SK-N-SH (cell line): ENCODE measurements at regions not wholly inside any gene's neighbourhood (a gene's known extent, or its start where the extent isn't known, plus 50 kb on each side); places are given as distances from the start of the nearest gene placed in this dataset.

Experiments used
- CTCF ChIA-PET: fragments of 300-600, 350-600 bp; formaldehyde crosslinking; extraction: SDS; loops from one replicate; lab custom pipeline; 2021; lab: Yijun Ruan, JAX
- POLR2A ChIA-PET: fragments of 350-600 bp; sonication (Branson Sonifier 250); formaldehyde crosslinking; extraction: SDS; loops from one replicate; lab custom pipeline; 2020; ENCODE audit warnings: antibody characterized with exemption, inconsistent platforms; lab: Yijun Ruan, JAX
- DNase-seq: peaks from one replicate; pipeline ENCODE4 v3.0.0; 2012
- H2AFZ ChIP-seq: fragments of 200-600 bp; sonication (generic); 2 replicates; pipeline ENCODE4 v1.8.1; 2016; ENCODE audit warnings: antibody characterized with exemption, mild to moderate bottlenecking, low read depth
- H3F3A ChIP-seq: fragments of 200-600 bp; sonication (generic); replicated peaks from 2 replicates; pipeline ENCODE3; 2016; ENCODE audit warnings: antibody characterized with exemption, mild to moderate bottlenecking; ENCODE audit not compliant: insufficient read depth
- H3K27ac ChIP-seq, 2 experiments: fragments of 200-500 bp in 1 of 2; fragments of 200-600 bp in 1 of 2; sonication (Bioruptor generic) in 1 of 2; sonication (generic), shearing (Covaris generic) in 1 of 2; 2 replicates each; pipeline versions ENCODE4 v1.5.1 to v1.6.1; 2014 to 2016; ENCODE audit warnings: low read depth in 2 of 2, inconsistent platforms in 1 of 2, low read length in 1 of 2, mild to moderate bottlenecking in 1 of 2, mixed read lengths in 1 of 2
- H3K27me3 ChIP-seq: fragments of 200-600 bp; sonication (generic), shearing (Covaris generic); 2 replicates; pipeline ENCODE4 v1.6.1; 2016; ENCODE audit warnings: mixed run types; ENCODE audit not compliant: insufficient read depth
- H3K36me3 ChIP-seq, 2 experiments: fragments of 200-500 bp in 1 of 2; fragments of 200-600 bp in 1 of 2; sonication (Bioruptor generic) in 1 of 2; sonication (generic) in 1 of 2; replicated peaks in 1 of 2; 2 replicates each; pipeline versions ENCODE3 to v1.5.1; 2014 to 2016; ENCODE audit warnings: low read length in 1 of 2, mild to moderate bottlenecking in 1 of 2; ENCODE audit not compliant: insufficient read depth in 2 of 2, control insufficient read depth in 1 of 2
- H3K4me1 ChIP-seq, 2 experiments: fragments of 200-500 bp in 1 of 2; fragments of 200-600 bp in 1 of 2; sonication (Bioruptor generic) in 1 of 2; sonication (generic), shearing (Covaris generic) in 1 of 2; 2 replicates each; pipeline versions ENCODE4 v1.5.1 to v1.6.1; 2014 to 2016; ENCODE audit warnings: low read depth in 1 of 2, low read length in 1 of 2, mixed run types in 1 of 2; ENCODE audit not compliant: insufficient read depth in 2 of 2, control insufficient read depth in 1 of 2
- H3K4me2 ChIP-seq: fragments of 200-600 bp; sonication (generic), shearing (Covaris generic); 2 replicates; pipeline ENCODE4 v1.6.1; 2017; ENCODE audit warnings: mixed run types
- H3K4me3 ChIP-seq, 2 experiments: fragments of 200-500 bp in 1 of 2; fragments of 200-600 bp in 1 of 2; sonication (Bioruptor generic) in 1 of 2; sonication (generic), shearing (Covaris generic) in 1 of 2; 2 replicates each; pipeline versions ENCODE4 v1.5.1 to v1.8.1; 2014 to 2016; ENCODE audit warnings: low read depth in 2 of 2, inconsistent platforms in 1 of 2, low read length in 1 of 2, mild to moderate bottlenecking in 1 of 2, mixed read lengths in 1 of 2, moderate library complexity in 1 of 2
- H3K79me2 ChIP-seq: fragments of 200-600 bp; sonication (generic); 2 replicates; pipeline ENCODE4 v1.8.1; 2017; ENCODE audit warnings: mild to moderate bottlenecking; ENCODE audit not compliant: insufficient read depth
- H3K9ac ChIP-seq: fragments of 200-600 bp; sonication (generic); 2 replicates; pipeline ENCODE4 v1.6.1; 2017; ENCODE audit warnings: mixed run types
- H3K9me2 ChIP-seq: fragments of 200-600 bp; sonication (generic); 2 replicates; pipeline ENCODE4 v1.6.1; 2017; ENCODE audit warnings: mixed run types
- H3K9me3 ChIP-seq: fragments of 200-600 bp; sonication (generic); 2 replicates; pipeline ENCODE4 v1.6.1; 2017; ENCODE audit warnings: mixed run types, mild to moderate bottlenecking, moderate library complexity
- H4K20me1 ChIP-seq: fragments of 200-600 bp; sonication (generic); 2 replicates; pipeline ENCODE4 v1.6.1; 2017; ENCODE audit warnings: mild to moderate bottlenecking, mixed run types; ENCODE audit not compliant: insufficient read depth
- EP300 ChIP-seq, 2 experiments: IDR thresholded peaks; 2 replicates each; pipeline versions ENCODE4 v1.4.0 to v1.6.1; 2012; ENCODE audit warnings: borderline replicate concordance in 1 of 2, low read depth in 1 of 2, low read length in 1 of 2
- EZH2phosphoT487 ChIP-seq: fragments of 200-600 bp; sonication (generic); IDR thresholded peaks from 2 replicates; pipeline ENCODE4 v1.6.1; 2017; ENCODE audit warnings: low read depth, mixed run types, mild to moderate bottlenecking, antibody characterized with exemption, moderate library complexity, borderline replicate concordance
- FOSL2 ChIP-seq: IDR thresholded peaks from 2 replicates; pipeline ENCODE4 v1.4.0; 2012; ENCODE audit warnings: low read depth, mild to moderate bottlenecking, moderate library complexity, borderline replicate concordance
- FOXJ3 ChIP-seq: sonication (generic); formaldehyde crosslinking; IDR thresholded peaks from 2 replicates; pipeline ENCODE4 v1.5.1; 2020; ENCODE audit warnings: mild to moderate bottlenecking, missing genetic modification reagents
- GABPA ChIP-seq: IDR thresholded peaks from 2 replicates; pipeline ENCODE4 v1.4.0; 2012; ENCODE audit warnings: low read depth, mild to moderate bottlenecking
- GATA2 ChIP-seq: sonication (generic); formaldehyde crosslinking; IDR thresholded peaks from 2 replicates; pipeline ENCODE4 v1.5.0; 2020; ENCODE audit warnings: mild to moderate bottlenecking, missing genetic modification reagents
- MEF2A ChIP-seq: IDR thresholded peaks from 2 replicates; pipeline ENCODE4 v1.4.0; 2012; ENCODE audit warnings: low read depth, borderline replicate concordance
- NFIC ChIP-seq: IDR thresholded peaks from 2 replicates; pipeline ENCODE4 v1.4.0; 2012; ENCODE audit warnings: borderline replicate concordance
- PBX3 ChIP-seq: IDR thresholded peaks from 2 replicates; pipeline ENCODE4; 2012
- POLR2AphosphoS5 ChIP-seq: IDR thresholded peaks from 2 replicates; pipeline ENCODE4 v1.6.1; 2012; ENCODE audit warnings: low read depth, low read length
- RAD21 ChIP-seq: IDR thresholded peaks from 2 replicates; pipeline ENCODE4 v1.6.1; 2012; ENCODE audit warnings: mild to moderate bottlenecking, low read length
- RXRA ChIP-seq: IDR thresholded peaks from 2 replicates; pipeline ENCODE4 v1.4.0; 2012; ENCODE audit warnings: low read depth, mild to moderate bottlenecking, borderline replicate concordance
- SIN3A ChIP-seq: IDR thresholded peaks from 2 replicates; pipeline ENCODE4 v1.6.1; 2012; ENCODE audit warnings: low read depth, mild to moderate bottlenecking, low read length, moderate library complexity, borderline replicate concordance
- SMC3 ChIP-seq: IDR thresholded peaks from 2 replicates; pipeline ENCODE4 v1.6.1; 2012; ENCODE audit warnings: low read depth, low read length, improper control_type of control experiment
- TEAD4 ChIP-seq: IDR thresholded peaks from 2 replicates; pipeline ENCODE4 v1.4.0; 2012; ENCODE audit warnings: mild to moderate bottlenecking, borderline replicate concordance; ENCODE audit not compliant: insufficient read depth
- whole genome bisulfite sequencing: methylation state at CpG from one replicate; pipeline ENCODE4 v1.1.6; 2017; ENCODE audit warnings: low lambda C conversion rate; 5-methylcytosine and 5-hydroxymethylcytosine counted together
- TF ChIP-seq, protein P1 (sequence below): IDR thresholded peaks from 2 replicates; pipeline ENCODE4 v1.4.0; 2012; ENCODE audit warnings: low read depth
- TF ChIP-seq, protein P2 (sequence below): IDR thresholded peaks from 2 replicates; pipeline ENCODE4 v1.4.0; 2012; ENCODE audit warnings: low read depth, borderline replicate concordance
- TF ChIP-seq, protein P3 (sequence below): fragments of 150-350 bp; IDR thresholded peaks from 2 replicates; pipeline ENCODE4 v1.6.1; 2016; ENCODE audit warnings: mild to moderate bottlenecking, low read depth, low read length

DNA sequence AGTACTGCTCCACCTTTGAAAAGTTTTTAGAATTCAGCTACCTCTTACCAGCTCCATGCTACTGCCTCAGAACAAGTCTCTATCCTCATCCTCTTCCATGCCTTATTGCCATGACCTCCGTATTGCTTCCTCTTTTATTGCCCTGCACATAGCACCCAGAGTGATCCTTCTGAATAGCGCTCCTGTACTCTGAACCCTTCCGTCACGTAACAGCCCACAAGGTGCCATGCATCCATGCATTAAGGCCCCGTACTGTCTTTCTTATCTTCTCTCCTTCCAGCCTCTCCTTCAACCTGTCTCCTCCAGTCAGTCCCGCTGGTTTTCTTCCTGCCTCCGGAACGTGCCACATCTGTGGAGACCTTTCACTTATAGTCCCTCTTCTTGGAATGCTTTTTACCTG is 273.3 kb upstream of the SEMA6A start:
- CTCF ChIA-PET, result interaction anchor here (0.6 kb wide), 1 partner anchor 887 kb away, joined by 3 read pairs; no protein-coding TSS in a partner anchor
- Histone ChIP-seq H3F3A (no peaks in the 10 kb centered on the region), H3K9me2 (no peaks in the 10 kb centered on the region), H3K27me3 (no peaks in the 10 kb centered on the region), H4K20me1 (no peaks in the 10 kb centered on the region), H2AFZ (no peak overlapping the region), H3K9me3 (no peaks in the 10 kb centered on the region), H3K4me3 (no peak overlapping the region)
- TF ChIP-seq RXRA (no peak), PBX3 (no peak), MEF2A (no peak), POLR2AphosphoS5 (no peak), SMC3 (no peak), SIN3A (no peak), EP300 (IDR thresholded peaks at IDR 0.05; ENCODE audit: borderline replicate concordance in 1 of 2, low read depth in 1 of 2, low read length in 1 of 2) (no peak), NFIC (no peak), EZH2phosphoT487 (no peak), FOSL2 (no peak), RAD21 (no peak), GABPA (no peak), TEAD4 (no peak), GATA2 (CRISPR knock-in tag) (no peak), FOXJ3 (CRISPR knock-in tag) (no peak)
- TF ChIP-seq, protein P1, sequence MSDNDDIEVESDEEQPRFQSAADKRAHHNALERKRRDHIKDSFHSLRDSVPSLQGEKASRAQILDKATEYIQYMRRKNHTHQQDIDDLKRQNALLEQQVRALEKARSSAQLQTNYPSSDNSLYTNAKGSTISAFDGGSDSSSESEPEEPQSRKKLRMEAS, result no peak
- TF ChIP-seq, protein P2, sequence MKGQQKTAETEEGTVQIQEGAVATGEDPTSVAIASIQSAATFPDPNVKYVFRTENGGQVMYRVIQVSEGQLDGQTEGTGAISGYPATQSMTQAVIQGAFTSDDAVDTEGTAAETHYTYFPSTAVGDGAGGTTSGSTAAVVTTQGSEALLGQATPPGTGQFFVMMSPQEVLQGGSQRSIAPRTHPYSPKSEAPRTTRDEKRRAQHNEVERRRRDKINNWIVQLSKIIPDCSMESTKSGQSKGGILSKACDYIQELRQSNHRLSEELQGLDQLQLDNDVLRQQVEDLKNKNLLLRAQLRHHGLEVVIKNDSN, result no peak
- TF ChIP-seq, protein P3, sequence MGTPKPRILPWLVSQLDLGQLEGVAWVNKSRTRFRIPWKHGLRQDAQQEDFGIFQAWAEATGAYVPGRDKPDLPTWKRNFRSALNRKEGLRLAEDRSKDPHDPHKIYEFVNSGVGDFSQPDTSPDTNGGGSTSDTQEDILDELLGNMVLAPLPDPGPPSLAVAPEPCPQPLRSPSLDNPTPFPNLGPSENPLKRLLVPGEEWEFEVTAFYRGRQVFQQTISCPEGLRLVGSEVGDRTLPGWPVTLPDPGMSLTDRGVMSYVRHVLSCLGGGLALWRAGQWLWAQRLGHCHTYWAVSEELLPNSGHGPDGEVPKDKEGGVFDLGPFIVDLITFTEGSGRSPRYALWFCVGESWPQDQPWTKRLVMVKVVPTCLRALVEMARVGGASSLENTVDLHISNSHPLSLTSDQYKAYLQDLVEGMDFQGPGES, result no peak
- TF ChIP-seq, all 33 proteins: peak for 0
- H3K79me2 ChIP-seq, result no peaks in the 10 kb centered on the region
- no peak for DNase-seq
- 48% methylated on average over 8 of the region's 8 CpGs for WGBS
- no peaks in the 10 kb centered on the region for H3K36me3 ChIP-seq
- POLR2A ChIA-PET, result no interaction called here
- H3K4me2 ChIP-seq, result no peak overlapping the region
- H3K27ac ChIP-seq, result no peak overlapping the region
- H3K4me1 ChIP-seq, result no peaks in the 10 kb centered on the region
- no peak overlapping the region for H3K9ac ChIP-seq
